MM.1S (cell line): ENCODE measurements at regions not wholly inside any gene's neighbourhood (a gene's known extent, or its start where the extent isn't known, plus 50 kb on each side); places are given as distances from the start of the nearest gene placed in this dataset.

Experiments used
- DNase-seq: peaks from one replicate; pipeline ENCODE4 v3.0.0-alpha.2; 2015
- H2AFZ ChIP-seq: fragments of 300-600 bp; sonication (generic); 2 replicates; pipeline ENCODE4 v1.6.0; 2016; ENCODE audit warnings: antibody characterized with exemption, low read length
- H3F3A ChIP-seq: fragments of 300-600 bp; sonication (generic); 2 replicates; pipeline ENCODE4 v1.6.1; 2016; ENCODE audit warnings: mild to moderate bottlenecking, antibody characterized with exemption, low read length, moderate library complexity, mixed read lengths; ENCODE audit not compliant: insufficient read depth
- H3K27ac ChIP-seq: fragments of 300-600 bp; sonication (generic); 2 replicates; pipeline ENCODE4 v1.5.1; 2016; ENCODE audit warnings: mild to moderate bottlenecking, low read length
- H3K27me3 ChIP-seq: fragments of 300-600 bp; sonication (generic); replicated peaks from 2 replicates; pipeline ENCODE4 v1.6.0; 2016; ENCODE audit warnings: low read length; ENCODE audit not compliant: insufficient read depth
- H3K36me3 ChIP-seq: fragments of 300-600 bp; sonication (generic); replicated peaks from 2 replicates; pipeline ENCODE4 v1.6.1; 2016; ENCODE audit warnings: mild to moderate bottlenecking, low read length, mixed read lengths; ENCODE audit not compliant: insufficient read depth
- H3K4me1 ChIP-seq: fragments of 300-600 bp; sonication (generic); 2 replicates; pipeline ENCODE4 v1.6.1; 2016; ENCODE audit warnings: low read length, mixed read lengths
- H3K4me2 ChIP-seq: fragments of 300-600 bp; sonication (generic); 2 replicates; pipeline ENCODE4 v1.6.0; 2016; ENCODE audit warnings: low read depth, low read length
- H3K4me3 ChIP-seq: fragments of 300-600 bp; sonication (generic); 2 replicates; pipeline ENCODE4 v1.5.1; 2016; ENCODE audit warnings: low read length, mixed read lengths
- H3K79me2 ChIP-seq: fragments of 300-600 bp; sonication (generic); 2 replicates; pipeline ENCODE4 v1.6.1; 2016; ENCODE audit warnings: mixed run types, low read length, mixed read lengths
- H3K9ac ChIP-seq: fragments of 300-600 bp; sonication (generic); 2 replicates; pipeline ENCODE4 v1.6.1; 2016; ENCODE audit warnings: low read length, mixed read lengths
- H3K9me2 ChIP-seq: fragments of 300-600 bp; sonication (generic); replicated peaks from 2 replicates; pipeline ENCODE4 v1.6.1; 2016; ENCODE audit warnings: mild to moderate bottlenecking, low read length, mixed read lengths; ENCODE audit not compliant: insufficient read depth
- H3K9me3 ChIP-seq: fragments of 300-600 bp; sonication (generic); replicated peaks from 2 replicates; pipeline ENCODE4 v1.6.1; 2016; ENCODE audit warnings: mild to moderate bottlenecking, low read length, mixed read lengths; ENCODE audit not compliant: insufficient read depth
- H4K20me1 ChIP-seq: fragments of 300-600 bp; sonication (generic); 2 replicates; pipeline ENCODE4 v1.6.1; 2016; ENCODE audit warnings: mild to moderate bottlenecking, low read length, moderate library complexity, mixed read lengths; ENCODE audit not compliant: insufficient read depth
- CTCF ChIP-seq: fragments of 300-600 bp; sonication (generic); IDR thresholded peaks from 2 replicates; pipeline ENCODE4 v1.5.1; 2016; ENCODE audit warnings: antibody characterized with exemption, low read length, mixed read lengths
- EZH2 ChIP-seq: fragments of 300-600 bp; sonication (generic); optimal IDR thresholded peaks from 2 replicates; pipeline ENCODE3; 2017; ENCODE audit warnings: low read depth, mild to moderate bottlenecking, antibody characterized with exemption, low read length, mixed read lengths
- EZH2phosphoT487 ChIP-seq: fragments of 300-600 bp; sonication (generic); IDR thresholded peaks from 2 replicates; pipeline ENCODE4 v1.6.1; 2018; ENCODE audit warnings: antibody characterized with exemption, low read length

- no peaks in the 10 kb centered on the region for H3K36me3 ChIP-seq
- no peak overlapping the region for H3K9ac ChIP-seq
- peaks cover 34% of the 10 kb centered on the region for H3K4me1 ChIP-seq
- H4K20me1 ChIP-seq, result no peaks in the 10 kb centered on the region
- DNase-seq, result no peak
- H3K27ac ChIP-seq, result no peak overlapping the region
- H3K4me3 ChIP-seq, result no peak overlapping the region
- H3K9me2 ChIP-seq, result no peaks in the 10 kb centered on the region
- peaks cover 11% of the 10 kb centered on the region; the same call in 1 of the 2 replicates for H3F3A ChIP-seq
- H3K9me3 ChIP-seq, result no peaks in the 10 kb centered on the region
- H3K4me2 ChIP-seq, result 0 out of 2 replicates have a peak overlapping the region, but pooled peaks have one; percentile 4
- no peak overlapping the region for H2AFZ ChIP-seq
- no peaks in the 10 kb centered on the region for H3K27me3 ChIP-seq
- no peak for TF ChIP-seq CTCF
- no peaks in the 10 kb centered on the region for H3K79me2 ChIP-seq
Observed at GRCh38 chr4:75142382-75142781, 209.5 kb downstream of the PARM1 start.

- peak; percentile 37 for DNase-seq
- no peak overlapping the region for H2AFZ ChIP-seq
- no peaks in the 10 kb centered on the region for H3K9me2 ChIP-seq
- H3K27ac ChIP-seq, result no peak overlapping the region
- no peak overlapping the region for H3K4me3 ChIP-seq
- H3K27me3 ChIP-seq, result no peaks in the 10 kb centered on the region
- H3K9ac ChIP-seq, result no peak overlapping the region
- H3K79me2 ChIP-seq, result no peaks in the 10 kb centered on the region
- H3K4me2 ChIP-seq, result no peak overlapping the region
- H3K36me3 ChIP-seq, result no peaks in the 10 kb centered on the region
- TF ChIP-seq EZH2, result no peak
- TF ChIP-seq EZH2phosphoT487, result no peak
- no peak for TF ChIP-seq CTCF
- peaks cover 6% of the 10 kb centered on the region; the same call in 1 of the 2 replicates for H3F3A ChIP-seq
- no peaks in the 10 kb centered on the region for H4K20me1 ChIP-seq
- peaks cover 26% of the 10 kb centered on the region for H3K4me1 ChIP-seq
- H3K9me3 ChIP-seq, result no peaks in the 10 kb centered on the region
Observed at GRCh38 chr4:75141162-75141561, 208.2 kb downstream of the PARM1 start.

GRCh38 chr4:75137302-75137701 lies 204.4 kb downstream of the PARM1 start:
- no peaks in the 10 kb centered on the region for H3K9me2 ChIP-seq
- H2AFZ ChIP-seq, result no peak overlapping the region
- H3K9ac ChIP-seq, result no peak overlapping the region
- H3K27ac ChIP-seq, result no peak overlapping the region
- H3K4me1 ChIP-seq, result peaks cover 38% of the 10 kb centered on the region
- H3K36me3 ChIP-seq, result no peaks in the 10 kb centered on the region
- H3K4me3 ChIP-seq, result no peak overlapping the region
- H4K20me1 ChIP-seq, result no peaks in the 10 kb centered on the region
- no peak overlapping the region for H3K4me2 ChIP-seq
- no peak for DNase-seq
- H3K9me3 ChIP-seq, result no peaks in the 10 kb centered on the region
- H3F3A ChIP-seq, result peaks cover 9% of the 10 kb centered on the region
- no peak for TF ChIP-seq EZH2
- no peak for TF ChIP-seq CTCF
- TF ChIP-seq EZH2phosphoT487, result no peak
- H3K79me2 ChIP-seq, result no peaks in the 10 kb centered on the region
- no peaks in the 10 kb centered on the region for H3K27me3 ChIP-seq
